Lung microvascular endothelial cell (primary cell): ENCODE measurements at regions not wholly inside any gene's neighbourhood (a gene's known extent, or its start where the extent isn't known, plus 50 kb on each side); places are given as distances from the start of the nearest gene placed in this dataset.
A peak's percentile ranks its signal among the peaks of the same experiment; 100 is the strongest.

Source experiments
- DNase-seq, 2 donors: peaks; one replicate each; pipeline versions ENCODE4 v3.0.0 to v3.0.0-alpha.2; 2010; ENCODE audit warnings: low read depth in 2 of 2

GRCh38 chr13:76449716-76450115 is 436.5 kb downstream of the KCTD12 start:
- no peak for DNase-seq

- DNase-seq: peak in 1 of 2 donors; percentile 2
Observed at GRCh38 chr13:76446191-76446590, 440.0 kb downstream of the KCTD12 start.

GRCh38 chr13:76440568-76440967 is 445.6 kb downstream of the KCTD12 start:
- DNase-seq: no peak

GRCh38 chr13:76439546-76439945 is 446.7 kb downstream of the KCTD12 start:
- DNase-seq: no peak

GRCh38 chr13:76438050-76438449 is 448.2 kb downstream of the KCTD12 start:
- no peak for DNase-seq

- DNase-seq: peak in 1 of 2 donors; percentile 62
Observed at GRCh38 chr13:76425935-76426334, 460.3 kb downstream of the KCTD12 start.

- no peak for DNase-seq
Observed at GRCh38 chr13:76421011-76421410, 465.2 kb downstream of the KCTD12 start.

GRCh38 chr13:76418404-76418803 is 467.8 kb downstream of the KCTD12 start:
- DNase-seq: no peak

GRCh38 chr13:76414320-76414719 is 471.9 kb downstream of the KCTD12 start:
- DNase-seq: no peak

GRCh38 chr13:76406243-76406642 is 480.0 kb downstream of the KCTD12 start:
- no peak for DNase-seq

- DNase-seq: no peak
Observed at GRCh38 chr13:76398425-76398824, 487.8 kb downstream of the KCTD12 start.

- DNase-seq: no peak
Observed at GRCh38 chr13:76397413-76397812, 488.8 kb downstream of the KCTD12 start.

- DNase-seq: no peak
Observed at GRCh38 chr13:76389321-76389720, 496.9 kb downstream of the KCTD12 start.

- DNase-seq: no peak
Observed at GRCh38 chr13:76387566-76387965, 498.6 kb downstream of the KCTD12 start.

GRCh38 chr13:76386321-76386720 is 499.9 kb downstream of the KCTD12 start:
- no peak for DNase-seq

GRCh38 chr13:76385586-76385985 is 500.6 kb downstream of the KCTD12 start:
- no peak for DNase-seq

GRCh38 chr13:76383676-76384461 is 502.3 kb downstream of the KCTD12 start:
- DNase-seq: peak; percentile 7 to 81

- no peak for DNase-seq
Observed at GRCh38 chr13:76380446-76381065, 505.6 kb downstream of the KCTD12 start.

- no peak for DNase-seq
Observed at GRCh38 chr13:76379341-76380105, 506.7 kb downstream of the KCTD12 start.

- DNase-seq: no peak
Observed at GRCh38 chr13:76378767-76379166, 507.4 kb downstream of the KCTD12 start.

- DNase-seq: no peak
Observed at GRCh38 chr13:76363682-76364289, 522.4 kb downstream of the KCTD12 start.

GRCh38 chr13:76361868-76362267 is 524.3 kb downstream of the KCTD12 start:
- no peak for DNase-seq
